M059J (cell line): ENCODE measurements at regions not wholly inside any gene's neighbourhood (a gene's known extent, or its start where the extent isn't known, plus 50 kb on each side); places are given as distances from the start of the nearest gene placed in this dataset.
"Not testable (repeated sequence)": the region's sequence is repeated elsewhere in the genome, so short reads cannot be mapped to it uniquely, and the experiment has no call there.

Experiments
- DNase-seq: peaks from one replicate; pipeline ENCODE4 v3.0.0-alpha.2; 2012; ENCODE audit warnings: low read depth

GRCh38 chr7:115649429-115649828 is 381.1 kb downstream of the TFEC start:
- DNase-seq: no peak

DNA sequence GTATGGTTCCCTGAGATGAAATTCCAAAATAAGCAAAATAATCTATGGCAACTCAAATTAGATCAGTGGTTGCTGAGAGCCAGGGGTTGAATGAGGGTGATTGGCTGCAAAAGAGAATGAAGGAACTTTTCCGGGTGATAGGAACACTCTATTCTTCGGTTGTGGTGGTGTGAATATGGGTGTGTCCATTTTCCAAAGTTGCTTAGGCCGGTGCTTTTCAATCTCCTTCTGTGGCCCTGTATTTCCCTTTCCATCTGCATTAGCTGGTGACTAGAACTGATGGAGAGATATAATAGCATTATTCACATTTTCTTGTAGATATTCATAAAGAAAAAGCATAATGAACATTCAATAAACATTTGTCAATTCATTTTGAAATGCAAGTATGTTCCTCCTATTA is 382.9 kb downstream of the TFEC start:
- no peak for DNase-seq

DNA sequence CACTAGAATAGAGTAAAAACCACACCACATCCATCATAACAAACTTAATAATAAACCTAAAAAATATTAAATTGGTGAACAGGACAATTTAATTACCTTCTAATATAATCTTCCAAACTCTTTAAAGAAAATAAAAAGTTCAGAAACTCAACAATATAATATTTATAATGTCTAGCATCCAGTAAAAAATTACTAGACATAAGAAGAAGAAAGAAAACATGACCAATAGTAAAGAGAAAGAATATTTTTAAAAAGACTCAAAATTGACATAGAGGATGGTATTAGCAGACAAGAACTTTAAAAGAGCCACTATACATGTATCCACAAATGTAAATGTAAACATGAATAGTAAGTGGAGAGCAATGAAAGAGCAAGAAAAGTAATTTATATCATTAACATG is 388.4 kb downstream of the TFEC start:
- DNase-seq: no peak

- no peak for DNase-seq
These were observed 391.7 kb downstream of the TFEC start for GRCh38 chr7:115638853-115639252.

DNA sequence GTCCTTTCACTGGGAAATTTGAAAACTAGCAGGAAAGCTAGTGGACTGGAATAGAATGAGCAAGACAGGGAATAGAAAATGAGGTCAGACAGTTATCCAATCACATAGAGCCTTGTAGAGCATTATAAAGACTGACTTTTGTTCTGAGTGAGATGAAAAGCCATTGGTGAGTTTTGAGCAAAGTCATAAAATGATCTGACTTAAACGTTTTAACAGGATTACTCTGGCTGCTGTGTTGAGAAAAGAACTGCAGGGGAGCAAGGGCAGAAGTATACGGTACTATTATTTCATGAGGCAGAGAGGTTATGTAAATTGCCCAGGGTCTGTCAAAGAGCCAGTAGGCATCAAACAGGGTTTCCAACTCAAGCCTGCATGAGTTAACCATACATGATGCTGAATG is 393.4 kb downstream of the TFEC start:
- no peak for DNase-seq

DNA sequence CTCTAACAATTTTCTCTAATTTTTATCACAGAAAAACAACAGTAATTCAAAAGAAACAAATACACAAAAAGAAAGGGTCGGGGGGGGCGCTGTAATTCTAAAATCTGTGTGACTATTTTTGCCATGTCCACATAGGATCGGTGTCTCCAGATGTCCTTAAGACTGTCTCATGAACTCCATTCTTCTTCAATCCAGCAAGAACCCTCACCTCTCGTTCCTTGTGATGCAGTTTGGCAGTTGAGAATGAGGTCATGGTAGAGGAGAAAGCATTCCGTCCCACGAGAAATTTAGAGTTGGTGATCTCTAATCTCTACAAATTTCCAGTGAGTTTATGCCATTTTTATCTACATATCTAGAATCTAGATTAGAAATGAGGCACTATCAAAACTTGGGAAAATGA is 394.7 kb downstream of the TFEC start:
- DNase-seq: no peak

DNA sequence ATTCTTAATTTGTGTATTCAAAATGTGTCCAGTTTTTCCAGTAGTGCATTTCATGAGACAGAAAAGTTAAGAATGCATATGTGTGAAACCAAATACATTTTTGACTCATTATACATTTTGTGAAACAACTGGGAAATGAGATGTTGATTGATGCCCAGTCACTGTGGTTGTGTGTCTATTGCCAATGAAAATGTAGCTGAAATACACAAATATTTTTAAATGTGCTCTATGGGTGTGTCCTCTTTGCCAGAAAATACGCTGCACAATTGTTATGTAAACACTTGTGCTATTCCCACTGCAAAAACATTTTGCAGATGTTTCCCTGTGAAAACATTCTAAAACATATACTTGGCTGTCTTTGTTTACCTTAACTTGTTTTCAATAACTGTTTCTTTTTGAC is 395.2 kb downstream of the TFEC start:
- DNase-seq: no peak

GRCh38 chr7:115634633-115635032 is 395.9 kb downstream of the TFEC start:
- no peak for DNase-seq

DNA sequence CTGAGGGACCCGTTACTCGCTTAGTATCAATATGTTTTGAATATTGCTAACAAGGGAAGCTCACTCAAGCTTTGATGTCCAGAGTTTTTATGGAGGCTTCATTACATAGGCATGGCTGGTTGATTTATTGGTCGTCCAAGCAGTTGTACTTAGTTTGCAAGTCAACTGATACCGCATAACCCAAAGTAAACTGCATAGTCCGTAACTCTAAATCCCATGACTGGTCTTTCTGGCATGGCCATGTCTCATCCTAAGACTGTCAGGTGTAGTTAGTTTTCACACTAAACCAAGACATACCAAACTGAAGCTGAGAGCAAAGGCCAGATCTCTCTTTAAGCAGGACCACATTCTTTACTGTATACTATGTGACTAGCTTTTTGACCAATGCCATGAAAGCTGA is 397.9 kb downstream of the TFEC start:
- no peak for DNase-seq

- DNase-seq: no peak
These were observed 398.8 kb downstream of the TFEC start for GRCh38 chr7:115631782-115632181.

DNA sequence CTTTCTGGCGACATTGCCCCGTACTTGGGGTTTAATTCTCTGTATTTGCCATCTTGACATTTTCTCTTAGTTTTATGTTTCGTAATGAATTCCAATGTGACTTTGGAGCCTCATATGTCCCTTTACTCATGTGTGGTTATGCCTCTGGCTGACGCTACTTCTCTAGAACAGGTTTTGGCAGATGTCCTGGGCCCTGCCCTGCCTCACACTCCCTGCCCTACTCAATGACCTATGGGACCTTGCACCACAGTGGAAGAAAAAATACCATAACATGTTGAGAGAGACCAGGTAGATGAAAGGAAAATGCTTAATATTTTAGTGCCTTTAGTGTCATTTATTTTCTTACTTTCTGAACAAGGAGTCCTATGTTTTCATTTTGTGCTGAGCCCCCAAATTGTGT is 400.5 kb downstream of the TFEC start:
- DNase-seq: no peak

- DNase-seq: no peak
These were observed 411.9 kb downstream of the TFEC start for GRCh38 chr7:115618676-115619075.

- no peak for DNase-seq
These were observed 416.7 kb downstream of the TFEC start for GRCh38 chr7:115613836-115614235.

DNA sequence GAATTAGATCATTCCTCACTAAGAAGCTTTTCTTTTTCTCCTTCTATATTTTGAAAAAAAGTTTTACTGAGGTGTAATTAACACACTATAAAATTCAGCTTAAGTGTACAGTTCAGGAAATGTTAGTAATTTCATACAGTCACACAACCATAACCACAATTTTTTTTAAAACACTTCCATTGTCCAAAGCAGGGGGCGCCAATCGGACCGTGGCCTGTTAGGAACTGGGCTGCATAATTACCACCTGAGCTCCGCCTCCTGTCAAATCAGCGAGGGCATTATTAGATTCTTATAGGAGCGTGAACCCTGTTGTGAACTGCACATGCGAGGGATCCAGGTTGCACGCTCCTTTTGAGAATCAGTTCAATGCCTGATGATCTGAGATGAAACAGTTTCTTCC is 427.1 kb downstream of the TFEC start:
- DNase-seq: no peak

GRCh38 chr7:115600207-115600606 is 430.4 kb downstream of the TFEC start:
- no peak for DNase-seq

- DNase-seq: not testable (repeated sequence)
These were observed 431.4 kb downstream of the TFEC start for GRCh38 chr7:115599184-115599583.

DNA sequence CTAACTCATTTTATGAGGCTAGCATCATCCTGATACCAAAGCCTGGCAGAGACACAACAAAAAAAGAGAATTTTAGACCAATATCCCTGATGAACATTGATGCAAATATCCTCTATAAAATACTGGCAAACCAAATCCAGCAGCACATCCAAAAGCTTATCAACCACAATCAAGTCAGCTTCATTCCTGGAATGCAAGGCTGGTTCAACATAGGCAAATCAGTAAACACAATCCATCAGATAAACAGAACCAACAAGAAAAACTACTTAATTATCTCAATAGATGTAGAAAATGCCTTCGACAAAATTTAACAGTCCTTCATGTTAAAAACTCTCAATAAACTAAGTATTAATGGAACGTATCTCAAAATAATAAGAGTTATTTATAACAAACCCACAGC is 433.3 kb downstream of the TFEC start:
- DNase-seq: not testable (repeated sequence)

DNA sequence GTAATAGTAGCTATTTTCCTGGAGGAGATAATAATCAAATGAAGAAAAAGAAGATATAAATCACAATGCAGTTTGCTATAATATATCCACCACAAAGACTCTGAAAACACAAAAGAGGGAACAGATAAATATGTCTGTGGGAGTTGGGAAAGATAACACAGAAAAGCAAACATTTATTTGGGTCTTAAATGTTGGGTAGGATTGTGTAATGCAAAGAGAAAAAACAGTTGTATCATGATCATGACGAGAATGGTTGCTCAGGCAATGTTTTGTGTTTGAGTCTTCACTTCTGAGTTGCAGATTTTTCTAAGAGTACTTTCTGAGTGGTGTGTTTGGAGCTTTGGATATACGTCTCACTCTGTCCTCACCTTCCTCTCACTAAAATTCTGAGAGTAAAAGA is 437.5 kb downstream of the TFEC start:
- no peak for DNase-seq

GRCh38 chr7:115585015-115585718 is 445.4 kb downstream of the TFEC start:
- peak; percentile 4 for DNase-seq

DNA sequence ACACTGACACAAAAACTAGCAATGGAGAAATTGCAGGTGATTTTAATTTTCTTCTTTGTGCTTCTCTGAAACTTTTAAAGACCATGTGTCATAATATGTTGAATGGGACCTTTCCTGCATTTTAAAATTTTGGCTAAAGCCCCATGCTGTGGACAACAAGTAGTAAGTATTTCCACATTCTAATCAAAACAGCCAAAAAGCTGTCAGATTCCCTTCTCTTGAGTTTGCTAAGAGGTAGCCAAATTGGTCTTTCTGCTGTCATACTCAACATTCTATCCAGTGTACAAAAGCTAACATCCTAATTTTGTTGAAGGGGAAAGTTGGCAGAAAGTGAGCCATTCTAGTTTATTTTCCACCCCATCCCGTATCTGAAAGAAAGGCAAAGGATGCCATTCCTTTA is 447.6 kb downstream of the TFEC start:
- DNase-seq: no peak

- DNase-seq: no peak
These were observed 452.0 kb downstream of the TFEC start for GRCh38 chr7:115578576-115578975.

- DNase-seq: no peak
These were observed 455.8 kb downstream of the TFEC start for GRCh38 chr7:115574681-115575291.

GRCh38 chr7:115572111-115572510 is 458.5 kb downstream of the TFEC start:
- DNase-seq: no peak
